ENCODE measurements at regions not wholly inside any gene's neighbourhood (a gene's known extent, or its start where the extent isn't known, plus 50 kb on each side); places are given as distances from the start of the nearest gene placed in this dataset.
"Not testable (repeated sequence)": the region's sequence is repeated elsewhere in the genome, so short reads cannot be mapped to it uniquely, and the experiment has no call there.

GRCh38 chr11:106531648-106532047 is 454.2 kb downstream of the AASDHPPT start:
- TF ChIP-seq, protein P1, sequence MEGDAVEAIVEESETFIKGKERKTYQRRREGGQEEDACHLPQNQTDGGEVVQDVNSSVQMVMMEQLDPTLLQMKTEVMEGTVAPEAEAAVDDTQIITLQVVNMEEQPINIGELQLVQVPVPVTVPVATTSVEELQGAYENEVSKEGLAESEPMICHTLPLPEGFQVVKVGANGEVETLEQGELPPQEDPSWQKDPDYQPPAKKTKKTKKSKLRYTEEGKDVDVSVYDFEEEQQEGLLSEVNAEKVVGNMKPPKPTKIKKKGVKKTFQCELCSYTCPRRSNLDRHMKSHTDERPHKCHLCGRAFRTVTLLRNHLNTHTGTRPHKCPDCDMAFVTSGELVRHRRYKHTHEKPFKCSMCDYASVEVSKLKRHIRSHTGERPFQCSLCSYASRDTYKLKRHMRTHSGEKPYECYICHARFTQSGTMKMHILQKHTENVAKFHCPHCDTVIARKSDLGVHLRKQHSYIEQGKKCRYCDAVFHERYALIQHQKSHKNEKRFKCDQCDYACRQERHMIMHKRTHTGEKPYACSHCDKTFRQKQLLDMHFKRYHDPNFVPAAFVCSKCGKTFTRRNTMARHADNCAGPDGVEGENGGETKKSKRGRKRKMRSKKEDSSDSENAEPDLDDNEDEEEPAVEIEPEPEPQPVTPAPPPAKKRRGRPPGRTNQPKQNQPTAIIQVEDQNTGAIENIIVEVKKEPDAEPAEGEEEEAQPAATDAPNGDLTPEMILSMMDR (IDR thresholded peaks at IDR 0.05; ENCODE audit: insufficient read depth, low read depth, low read length), result not testable (repeated sequence)
- not testable (repeated sequence) for TF ChIP-seq EZH2 (IDR thresholded peaks at IDR 0.05; ENCODE audit: insufficient read depth, low read length)

All from astrocyte (in vitro differentiated cells and primary cell).